SH-SY5Y (cell line): ENCODE measurements at regions not wholly inside any gene's neighbourhood (a gene's known extent, or its start where the extent isn't known, plus 50 kb on each side); places are given as distances from the start of the nearest gene placed in this dataset.

Experiments used
- GATA2 ChIP-seq: IDR thresholded peaks from 2 replicates; pipeline ENCODE4 v1.6.1; 2011; ENCODE audit warnings: mild to moderate bottlenecking, low read depth, low read length
- GATA3 ChIP-seq: IDR thresholded peaks from 2 replicates; pipeline ENCODE4 v1.6.1; 2011; ENCODE audit warnings: low read depth, mild to moderate bottlenecking, low read length, moderate library complexity

DNA sequence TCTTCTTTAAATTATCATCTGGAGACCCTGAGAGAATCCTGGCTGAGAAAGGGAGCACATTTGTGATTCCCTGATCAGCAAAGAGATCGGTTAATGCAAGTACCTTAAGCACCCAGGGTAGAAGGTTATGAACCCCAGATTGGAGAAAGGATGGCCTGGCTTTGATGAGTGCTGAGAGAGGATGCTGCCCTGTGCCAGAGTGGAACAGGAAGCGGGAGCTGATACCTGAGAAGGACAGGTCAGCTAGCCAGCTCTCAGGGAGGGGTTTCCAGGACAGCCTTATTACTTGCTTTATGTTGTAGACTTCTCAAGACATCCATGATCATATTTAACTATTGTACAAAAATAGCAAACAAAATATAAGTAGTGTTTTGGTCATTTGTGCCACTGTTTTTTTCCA lies 141.9 kb downstream of the GATB start:
- no peak for TF ChIP-seq GATA2
- TF ChIP-seq GATA3 = no peak
